ENCODE measurements at regions not wholly inside any gene's neighbourhood (a gene's known extent, or its start where the extent isn't known, plus 50 kb on each side); places are given as distances from the start of the nearest gene placed in this dataset.

DNA sequence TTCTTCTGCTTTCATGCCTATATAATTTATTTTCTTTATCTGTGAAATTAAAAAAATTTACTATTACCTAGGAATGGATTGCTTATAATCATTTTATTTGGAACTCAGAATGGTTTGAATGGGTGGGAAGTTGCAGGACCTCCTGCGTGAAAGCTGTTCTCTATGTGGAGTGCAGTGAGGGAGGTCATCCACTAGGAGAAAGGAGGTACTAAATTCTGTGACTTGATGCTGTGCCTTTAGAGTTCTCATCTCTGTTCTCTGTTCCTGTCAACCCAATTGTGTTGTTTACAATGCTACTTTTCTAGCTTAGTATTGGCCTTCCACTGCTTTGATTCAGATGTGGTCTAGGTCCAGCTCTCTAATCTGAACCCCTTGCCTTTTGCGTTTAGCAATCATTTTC is 65.0 kb upstream of the HIVEP1 start:
- no peak for DNase-seq (ENCODE audit: low read depth in 1 of 2, low spot score in 1 of 2)
- H3K27ac ChIP-seq (replicated peaks), result no peak overlapping the region
- H3K4me3 ChIP-seq (replicated peaks; ENCODE audit: insufficient read depth, low read length), result no peak overlapping the region
- no peak for TF ChIP-seq SPI1 (IDR thresholded peaks at IDR 0.05; ENCODE audit: borderline replicate concordance, low read depth)
- no peak for TF ChIP-seq GABPA (IDR thresholded peaks at IDR 0.05; ENCODE audit: low read depth)
- no peak for TF ChIP-seq POLR2AphosphoS5 (IDR thresholded peaks at IDR 0.05; ENCODE audit: low read depth)
- TF ChIP-seq, protein P1, sequence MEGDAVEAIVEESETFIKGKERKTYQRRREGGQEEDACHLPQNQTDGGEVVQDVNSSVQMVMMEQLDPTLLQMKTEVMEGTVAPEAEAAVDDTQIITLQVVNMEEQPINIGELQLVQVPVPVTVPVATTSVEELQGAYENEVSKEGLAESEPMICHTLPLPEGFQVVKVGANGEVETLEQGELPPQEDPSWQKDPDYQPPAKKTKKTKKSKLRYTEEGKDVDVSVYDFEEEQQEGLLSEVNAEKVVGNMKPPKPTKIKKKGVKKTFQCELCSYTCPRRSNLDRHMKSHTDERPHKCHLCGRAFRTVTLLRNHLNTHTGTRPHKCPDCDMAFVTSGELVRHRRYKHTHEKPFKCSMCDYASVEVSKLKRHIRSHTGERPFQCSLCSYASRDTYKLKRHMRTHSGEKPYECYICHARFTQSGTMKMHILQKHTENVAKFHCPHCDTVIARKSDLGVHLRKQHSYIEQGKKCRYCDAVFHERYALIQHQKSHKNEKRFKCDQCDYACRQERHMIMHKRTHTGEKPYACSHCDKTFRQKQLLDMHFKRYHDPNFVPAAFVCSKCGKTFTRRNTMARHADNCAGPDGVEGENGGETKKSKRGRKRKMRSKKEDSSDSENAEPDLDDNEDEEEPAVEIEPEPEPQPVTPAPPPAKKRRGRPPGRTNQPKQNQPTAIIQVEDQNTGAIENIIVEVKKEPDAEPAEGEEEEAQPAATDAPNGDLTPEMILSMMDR (IDR thresholded peaks at IDR 0.05; ENCODE audit: insufficient read depth, low read length), result no peak
- no peaks in the 10 kb centered on the region for H3K27me3 ChIP-seq (ENCODE audit: insufficient read depth, poor library complexity, severe bottlenecking)

DNA sequence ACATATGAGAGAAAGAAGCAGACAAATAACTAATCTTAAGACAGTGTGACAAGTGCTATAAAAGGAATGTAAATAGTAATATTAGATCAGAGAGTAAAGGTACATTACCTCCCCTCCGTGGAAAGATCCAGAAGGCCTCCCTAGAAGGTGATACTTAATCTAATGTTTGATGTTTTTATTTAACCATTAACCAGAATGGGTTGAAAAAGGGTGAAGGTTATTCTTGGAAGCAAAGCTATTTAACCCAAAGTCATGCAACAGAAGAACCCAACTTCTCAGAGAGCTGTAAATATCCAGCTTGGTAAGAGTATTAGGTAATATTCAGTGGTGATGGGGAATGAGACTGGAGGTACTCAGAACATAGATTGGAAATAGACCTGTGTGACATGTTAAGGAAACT is 68.0 kb upstream of the HIVEP1 start:
- no peaks in the 10 kb centered on the region for H3K27me3 ChIP-seq (ENCODE audit: insufficient read depth, poor library complexity, severe bottlenecking)
- no peak for TF ChIP-seq GABPA (IDR thresholded peaks at IDR 0.05; ENCODE audit: low read depth)
- no peak for TF ChIP-seq SPI1 (IDR thresholded peaks at IDR 0.05; ENCODE audit: borderline replicate concordance, low read depth)
- TF ChIP-seq, protein P1 (IDR thresholded peaks at IDR 0.05; ENCODE audit: insufficient read depth, low read length), result no peak
- no peak for TF ChIP-seq POLR2AphosphoS5 (IDR thresholded peaks at IDR 0.05; ENCODE audit: low read depth)
- TF ChIP-seq, protein P2, sequence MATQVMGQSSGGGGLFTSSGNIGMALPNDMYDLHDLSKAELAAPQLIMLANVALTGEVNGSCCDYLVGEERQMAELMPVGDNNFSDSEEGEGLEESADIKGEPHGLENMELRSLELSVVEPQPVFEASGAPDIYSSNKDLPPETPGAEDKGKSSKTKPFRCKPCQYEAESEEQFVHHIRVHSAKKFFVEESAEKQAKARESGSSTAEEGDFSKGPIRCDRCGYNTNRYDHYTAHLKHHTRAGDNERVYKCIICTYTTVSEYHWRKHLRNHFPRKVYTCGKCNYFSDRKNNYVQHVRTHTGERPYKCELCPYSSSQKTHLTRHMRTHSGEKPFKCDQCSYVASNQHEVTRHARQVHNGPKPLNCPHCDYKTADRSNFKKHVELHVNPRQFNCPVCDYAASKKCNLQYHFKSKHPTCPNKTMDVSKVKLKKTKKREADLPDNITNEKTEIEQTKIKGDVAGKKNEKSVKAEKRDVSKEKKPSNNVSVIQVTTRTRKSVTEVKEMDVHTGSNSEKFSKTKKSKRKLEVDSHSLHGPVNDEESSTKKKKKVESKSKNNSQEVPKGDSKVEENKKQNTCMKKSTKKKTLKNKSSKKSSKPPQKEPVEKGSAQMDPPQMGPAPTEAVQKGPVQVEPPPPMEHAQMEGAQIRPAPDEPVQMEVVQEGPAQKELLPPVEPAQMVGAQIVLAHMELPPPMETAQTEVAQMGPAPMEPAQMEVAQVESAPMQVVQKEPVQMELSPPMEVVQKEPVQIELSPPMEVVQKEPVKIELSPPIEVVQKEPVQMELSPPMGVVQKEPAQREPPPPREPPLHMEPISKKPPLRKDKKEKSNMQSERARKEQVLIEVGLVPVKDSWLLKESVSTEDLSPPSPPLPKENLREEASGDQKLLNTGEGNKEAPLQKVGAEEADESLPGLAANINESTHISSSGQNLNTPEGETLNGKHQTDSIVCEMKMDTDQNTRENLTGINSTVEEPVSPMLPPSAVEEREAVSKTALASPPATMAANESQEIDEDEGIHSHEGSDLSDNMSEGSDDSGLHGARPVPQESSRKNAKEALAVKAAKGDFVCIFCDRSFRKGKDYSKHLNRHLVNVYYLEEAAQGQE (IDR thresholded peaks at IDR 0.05; ENCODE audit: insufficient replicate concordance, low read depth), result no peak
- DNase-seq (ENCODE audit: low read depth in 1 of 2, low spot score in 1 of 2), result no peak
- H3K27ac ChIP-seq (replicated peaks), result no peak overlapping the region
- H3K4me3 ChIP-seq (replicated peaks; ENCODE audit: insufficient read depth, low read length), result no peak overlapping the region

DNA sequence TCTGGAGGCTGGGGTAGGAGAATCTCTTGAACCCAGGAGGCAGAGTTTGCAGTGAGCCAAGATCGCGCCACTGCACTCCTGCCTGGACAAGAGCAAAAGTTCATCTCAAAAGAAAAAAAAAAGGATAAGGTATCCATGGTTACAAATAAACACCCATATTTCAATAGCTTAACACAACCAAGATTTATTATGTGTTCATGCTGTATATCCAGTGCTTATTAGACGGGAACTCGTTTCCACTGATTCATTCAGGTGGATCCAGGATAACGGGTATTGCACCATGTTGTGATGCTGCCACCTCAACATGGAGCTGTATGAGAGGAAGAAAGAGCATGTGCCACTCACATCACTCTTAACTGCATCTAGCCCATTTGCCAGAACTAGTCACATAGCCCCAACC is 69.1 kb upstream of the HIVEP1 start:
- Histone ChIP-seq H3K4me3 (replicated peaks; ENCODE audit: insufficient read depth, low read length) (no peak overlapping the region), H3K27ac (replicated peaks) (no peak overlapping the region), H3K27me3 (ENCODE audit: insufficient read depth, poor library complexity, severe bottlenecking) (no peaks in the 10 kb centered on the region)
- no peak for DNase-seq (ENCODE audit: low read depth in 1 of 2, low spot score in 1 of 2)
- TF ChIP-seq GABPA (IDR thresholded peaks at IDR 0.05; ENCODE audit: low read depth), result no peak
- TF ChIP-seq, protein P1 (IDR thresholded peaks at IDR 0.05; ENCODE audit: insufficient read depth, low read length), result no peak
- TF ChIP-seq, protein P2 (IDR thresholded peaks at IDR 0.05; ENCODE audit: insufficient replicate concordance, low read depth), result no peak
- TF ChIP-seq SPI1 (IDR thresholded peaks at IDR 0.05; ENCODE audit: borderline replicate concordance, low read depth), result no peak
- TF ChIP-seq POLR2AphosphoS5 (IDR thresholded peaks at IDR 0.05; ENCODE audit: low read depth), result no peak

DNA sequence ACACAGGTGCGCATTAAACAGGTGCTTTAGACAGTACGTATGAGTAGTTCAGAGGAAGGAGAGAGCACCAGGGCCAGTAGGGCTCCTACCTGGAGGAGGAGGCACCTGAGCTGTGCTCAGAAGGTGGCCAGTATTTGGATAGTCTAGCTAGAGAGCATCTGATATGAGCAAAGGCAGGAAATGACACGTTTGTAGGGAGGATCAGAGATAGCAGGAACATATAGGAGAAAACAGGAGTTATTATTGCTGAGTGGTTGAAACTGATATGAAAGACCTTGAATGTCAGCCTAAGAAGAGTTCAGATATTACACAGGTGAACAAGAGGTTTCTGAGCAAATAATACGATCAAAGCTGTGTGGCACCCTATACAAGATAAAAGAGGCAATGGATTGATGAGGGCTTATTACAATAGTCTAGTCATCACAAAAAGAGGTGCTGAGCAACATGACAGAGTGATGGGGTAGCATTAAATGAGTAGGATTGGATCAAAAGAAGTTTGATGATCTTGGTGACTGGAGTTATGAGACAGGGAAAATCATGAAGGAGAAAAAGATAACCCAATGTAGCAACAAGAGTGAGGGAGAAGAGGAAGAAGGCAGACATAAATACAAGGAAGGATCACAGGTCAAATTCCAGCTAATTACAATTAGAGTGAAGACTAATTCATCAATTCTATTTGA is 69.8 kb upstream of the HIVEP1 start:
- Histone ChIP-seq H3K27ac (replicated peaks) (no peak overlapping the region), H3K27me3 (ENCODE audit: insufficient read depth, poor library complexity, severe bottlenecking) (no peaks in the 10 kb centered on the region), H3K4me3 (replicated peaks; ENCODE audit: insufficient read depth, low read length) (no peak overlapping the region)
- TF ChIP-seq GABPA (IDR thresholded peaks at IDR 0.05; ENCODE audit: low read depth) (no peak), SPI1 (IDR thresholded peaks at IDR 0.05; ENCODE audit: borderline replicate concordance, low read depth) (no peak), POLR2AphosphoS5 (IDR thresholded peaks at IDR 0.05; ENCODE audit: low read depth) (no peak)
- TF ChIP-seq, protein P2 (IDR thresholded peaks at IDR 0.05; ENCODE audit: insufficient replicate concordance, low read depth), result no peak
- TF ChIP-seq, protein P1 (IDR thresholded peaks at IDR 0.05; ENCODE audit: insufficient read depth, low read length), result no peak
- DNase-seq (ENCODE audit: low read depth in 1 of 2, low spot score in 1 of 2), result no peak

All from HL-60 (cell line).